HCT116 (cell line): ENCODE measurements at regions not wholly inside any gene's neighbourhood (a gene's known extent, or its start where the extent isn't known, plus 50 kb on each side); places are given as distances from the start of the nearest gene placed in this dataset.

Experiments used
- ATAC-seq: fragments of 200-7000 bp; cut with Tn5 transposase; 2 replicates; pipeline ENCODE4 v1.9.1; 2020; ENCODE audit warnings: mild to moderate bottlenecking, moderate library complexity
- BruUV-seq: library from RNA; stranded (reverse); fragments of 400-500 nt; replicated peaks from 2 replicates; lab custom pipeline; 2021; lab: Mats Ljungman, UMichigan
- CTCF ChIA-PET: fragments of 300-600 bp; sonication (Branson Sonifier 250); formaldehyde crosslinking; loops from one replicate; lab custom pipeline; 2021; ENCODE audit warnings: antibody characterized with exemption; lab: Charles Lee
- POLR2A ChIA-PET: fragments of 300-600, 350-600 bp; sonication (Branson Sonifier 250); formaldehyde crosslinking; loops from one replicate; lab custom pipeline; 2021; ENCODE audit warnings: antibody characterized with exemption; lab: Charles Lee
- RAD21 ChIA-PET, 2 experiments: fragments of 300-600 bp; sonication (Branson Sonifier 250); formaldehyde crosslinking; loops; one replicate each; lab custom pipeline; 2023; ENCODE audit warnings: low total read pairs in 2 of 2; ENCODE audit not compliant: uncharacterized antibody in 2 of 2, unreplicated experiment in 2 of 2, low non-redundant PET in 1 of 2; lab: Charles Lee
- DNase-seq: peaks from one replicate; pipeline ENCODE4 v3.0.0-alpha.2; 2010; ENCODE audit warnings: low read depth, low spot score
- H2AFZ ChIP-seq: fragments of 200-600 bp; shearing (Covaris generic), sonication (generic); 2 replicates; pipeline ENCODE4 v1.6.1; 2017; ENCODE audit warnings: low read depth, mixed run types, mixed read lengths, antibody characterized with exemption, low read length; ENCODE audit not compliant: poor library complexity, severe bottlenecking
- H3K27ac ChIP-seq: 2 replicates; pipeline ENCODE4 v1.5.1; 2012; ENCODE audit warnings: low read depth, low read length
- H3K27me3 ChIP-seq: fragments of 200-600 bp; sonication (generic); 2 replicates; pipeline ENCODE4 v1.6.1; 2016; ENCODE audit warnings: mixed run types, low read length, mixed read lengths; ENCODE audit not compliant: insufficient read depth
- H3K36me3 ChIP-seq, 2 experiments: fragments of 200-500 bp in 1 of 2; fragments of 200-600 bp in 1 of 2; sonication (Bioruptor generic) in 1 of 2; sonication (generic) in 1 of 2; 2 replicates each; pipeline versions ENCODE4 v1.5.1 to v1.6.1; 2014 to 2016; ENCODE audit warnings: low read length in 2 of 2, inconsistent platforms in 1 of 2, mixed read lengths in 1 of 2, mixed run types in 1 of 2; ENCODE audit not compliant: insufficient read depth in 2 of 2, control insufficient read depth in 1 of 2
- H3K4me1 ChIP-seq, 2 experiments: fragments of 200-600 bp in 1 of 2; sonication (generic) in 1 of 2; 2 replicates each; pipeline versions ENCODE4 v1.5.1 to v1.6.1; 2012 to 2017; ENCODE audit warnings: low read length in 2 of 2, inconsistent platforms in 1 of 2, mild to moderate bottlenecking in 1 of 2, mixed read lengths in 1 of 2, mixed run types in 1 of 2, moderate library complexity in 1 of 2; ENCODE audit not compliant: insufficient read depth in 2 of 2, control insufficient read depth in 1 of 2
- H3K4me2 ChIP-seq: fragments of 200-600 bp; sonication (generic); 2 replicates; pipeline ENCODE4 v1.6.1; 2017; ENCODE audit warnings: mixed run types, low read length, mixed read lengths
- H3K4me3 ChIP-seq, 2 experiments: fragments of 200-600 bp in 1 of 2; sonication (generic) in 1 of 2; replicated peaks in 1 of 2; 2 replicates each; pipeline ENCODE4 v1.5.1; 2011 to 2016; ENCODE audit warnings: low read length in 2 of 2, control low read depth in 1 of 2, low read depth in 1 of 2, mild to moderate bottlenecking in 1 of 2, mixed read lengths in 1 of 2, mixed run types in 1 of 2
- H3K79me2 ChIP-seq: fragments of 200-600 bp; sonication (generic); 2 replicates; pipeline ENCODE4 v1.6.1; 2017; ENCODE audit warnings: mild to moderate bottlenecking, mixed run types, low read length, moderate library complexity, mixed read lengths; ENCODE audit not compliant: insufficient read depth
- H3K9ac ChIP-seq: fragments of 200-600 bp; sonication (generic); 2 replicates; pipeline ENCODE4 v1.6.1; 2016; ENCODE audit warnings: low read length, mixed read lengths
- H3K9me2 ChIP-seq: fragments of 200-600 bp; sonication (generic), shearing (Covaris generic); 2 replicates; pipeline ENCODE4 v1.6.1; 2017; ENCODE audit warnings: mixed run types, mild to moderate bottlenecking, moderate library complexity; ENCODE audit not compliant: insufficient read depth
- H3K9me3 ChIP-seq, 2 experiments: fragments of 200-500 bp in 1 of 2; fragments of 200-600 bp in 1 of 2; sonication (Bioruptor generic) in 1 of 2; sonication (generic) in 1 of 2; 2 replicates each; pipeline ENCODE4 v1.6.1; 2014 to 2017; ENCODE audit warnings: low read length in 2 of 2, mixed read lengths in 2 of 2, inconsistent platforms in 1 of 2, low read depth in 1 of 2, mild to moderate bottlenecking in 1 of 2, mixed run types in 1 of 2, moderate library complexity in 1 of 2; ENCODE audit not compliant: control insufficient read depth in 1 of 2, insufficient read depth in 1 of 2
- H4K20me1 ChIP-seq: fragments of 200-600 bp; sonication (generic), shearing (Covaris generic); 2 replicates; pipeline ENCODE4 v1.6.1; 2017; ENCODE audit warnings: mixed run types, mild to moderate bottlenecking, moderate library complexity; ENCODE audit not compliant: insufficient read depth
- CEBPB ChIP-seq: IDR thresholded peaks from 2 replicates; pipeline ENCODE4 v1.6.1; 2012; ENCODE audit warnings: low read depth
- CTCF ChIP-seq, 3 experiments: fragments of 200-600 bp in 1 of 3; sonication (generic) in 1 of 3; IDR thresholded peaks in 2 of 3; conservative IDR thresholded peaks in 1 of 3; 2 replicates each; pipeline ENCODE4 v1.5.1; 2012 to 2017; ENCODE audit warnings: low read depth in 2 of 3, low read length in 2 of 3, antibody characterized with exemption in 1 of 3, borderline replicate concordance in 1 of 3, control low read depth in 1 of 3, mild to moderate bottlenecking in 1 of 3, mixed read lengths in 1 of 3, mixed run types in 1 of 3, moderate library complexity in 1 of 3; ENCODE audit not compliant: insufficient read depth in 1 of 3
- EGR1 ChIP-seq: IDR thresholded peaks from 2 replicates; pipeline ENCODE4 v1.6.1; 2012; ENCODE audit warnings: low read depth
- EZH2 ChIP-seq: fragments of 200-600 bp; sonication (generic); IDR thresholded peaks from 2 replicates; pipeline ENCODE4 v1.6.1; 2017; ENCODE audit warnings: antibody characterized with exemption, mixed run types
- EZH2phosphoT487 ChIP-seq: fragments of 200-600 bp; IDR thresholded peaks from 2 replicates; pipeline ENCODE4 v1.6.1; 2018; ENCODE audit warnings: antibody characterized with exemption, borderline replicate concordance
- FOSL1 ChIP-seq: IDR thresholded peaks from 2 replicates; pipeline ENCODE4 v1.6.1; 2012; ENCODE audit warnings: low read depth
- JUND ChIP-seq: IDR thresholded peaks from 2 replicates; pipeline ENCODE4 v1.6.1; 2012
- MAX ChIP-seq: IDR thresholded peaks from 2 replicates; pipeline ENCODE4 v1.6.1; 2012
- POLR2A ChIP-seq: IDR thresholded peaks from 2 replicates; pipeline ENCODE4 v1.7.0; 2011; ENCODE audit warnings: borderline replicate concordance; ENCODE audit not compliant: insufficient read depth, insufficient read length; ENCODE audit errors: extremely low read depth
- RAD21 ChIP-seq: IDR thresholded peaks from 2 replicates; pipeline ENCODE4 v1.6.1; 2012; ENCODE audit warnings: low read depth, mild to moderate bottlenecking
- SP1 ChIP-seq: IDR thresholded peaks from 2 replicates; pipeline ENCODE4 v1.6.1; 2012; ENCODE audit warnings: low read depth
- ZBTB33 ChIP-seq: IDR thresholded peaks from 2 replicates; pipeline ENCODE4 v1.6.1; 2011; ENCODE audit warnings: mild to moderate bottlenecking, low read length, moderate library complexity; ENCODE audit not compliant: insufficient replicate concordance; ENCODE audit errors: extremely low read depth
- ZNF274 ChIP-seq: fragments of 200-500 bp; sonication (Bioruptor generic); IDR thresholded peaks from 2 replicates; pipeline ENCODE4 v1.6.1; 2014; ENCODE audit warnings: mild to moderate bottlenecking, low read depth, low read length, inconsistent platforms
- intact Hi-C: fragments of 100-400 bp; cut with micrococcal nuclease; formaldehyde crosslinking; loops from 2 replicates; pipeline ENCODE4 v1.10.0; 2022

GRCh38 chr6:67045076-67045475 is 1338.0 kb upstream of the EYS start:
- H3K4me1 ChIP-seq: no peaks in the 10 kb centered on the region
- CTCF ChIA-PET: no interaction called here
- TF ChIP-seq JUND (no peak), EZH2 (no peak), ZNF274 (no peak), EGR1 (no peak), POLR2A (no peak), CEBPB (no peak)
- TF ChIP-seq, all 23 proteins: peak for 0
- intact Hi-C loops: no loop called here
- no peak overlapping the region for H3K9ac ChIP-seq
- H3K27me3 ChIP-seq: no peaks in the 10 kb centered on the region
- no TSS peak for BruUV-seq
- no peaks in the 10 kb centered on the region for H3K36me3 ChIP-seq
- ChIA-PET RAD21 (no interaction called here), POLR2A (no interaction called here)
- no peak overlapping the region for H3K4me3 ChIP-seq
- H3K79me2 ChIP-seq: no peaks in the 10 kb centered on the region
- no peak overlapping the region for H3K27ac ChIP-seq
- DNase-seq (no peak), ATAC-seq (no peak)
- no peak overlapping the region for H3K4me2 ChIP-seq
- peaks cover 11 to 17% of the 10 kb centered on the region in 2 experiments for H3K9me3 ChIP-seq
- H3K9me2 ChIP-seq: no peaks in the 10 kb centered on the region
- H2AFZ ChIP-seq: no peak overlapping the region
- H4K20me1 ChIP-seq: no peaks in the 10 kb centered on the region

GRCh38 chr6:67031451-67031850 is 1324.4 kb upstream of the EYS start:
- Histone ChIP-seq H3K79me2 (no peaks in the 10 kb centered on the region), H3K36me3 (no peaks in the 10 kb centered on the region), H3K27me3 (no peaks in the 10 kb centered on the region), H3K9ac (no peak overlapping the region), H3K4me2 (no peak overlapping the region), H3K27ac (no peak overlapping the region), H2AFZ (no peak overlapping the region), H3K4me3 (no peak overlapping the region), H3K9me2 (no peaks in the 10 kb centered on the region), H4K20me1 (no peaks in the 10 kb centered on the region), H3K4me1 (no peaks in the 10 kb centered on the region), H3K9me3 (peaks cover 4 to 12% of the 10 kb centered on the region in 2 experiments; a peak in 2 of 4 replicates)
- ATAC-seq (no peak), DNase-seq (no peak)
- ChIA-PET POLR2A (no interaction called here), CTCF (no interaction called here), RAD21 (no interaction called here)
- TF ChIP-seq CEBPB: no peak
- no peak for TF ChIP-seq SP1
- no peak for TF ChIP-seq EZH2
- no peak for TF ChIP-seq MAX
- no peak for TF ChIP-seq CTCF (IDR thresholded peaks at IDR 0.05 in 2 of 3, conservative IDR thresholded peaks at IDR 0.05 in 1 of 3; ENCODE audit: borderline replicate concordance in 1 of 3, insufficient read depth in 1 of 3, low read depth in 2 of 3, low read length in 2 of 3)
- TF ChIP-seq EZH2phosphoT487: no peak
- TF ChIP-seq FOSL1: no peak
- no peak for TF ChIP-seq RAD21
- TF ChIP-seq ZBTB33: no peak
- intact Hi-C loops: no loop called here
- no TSS peak for BruUV-seq
